DOHH2 (cell line): ENCODE measurements at regions not wholly inside any gene's neighbourhood (a gene's known extent, or its start where the extent isn't known, plus 50 kb on each side); places are given as distances from the start of the nearest gene placed in this dataset.

Experiments
- H3F3A ChIP-seq: fragments of 200-600 bp; sonication (generic), shearing (Covaris generic); 2 replicates; pipeline ENCODE4 v1.6.0; 2016; ENCODE audit warnings: antibody characterized with exemption, mild to moderate bottlenecking; ENCODE audit not compliant: control insufficient read depth, insufficient read depth
- H3K27ac ChIP-seq: fragments of 200-600 bp; sonication (generic); 2 replicates; pipeline ENCODE4 v1.5.1; 2014; ENCODE audit warnings: low read depth, mild to moderate bottlenecking, low read length, moderate library complexity
- H3K27me3 ChIP-seq: fragments of 200-600 bp; sonication (generic); 2 replicates; pipeline ENCODE4 v1.6.1; 2014; ENCODE audit warnings: mild to moderate bottlenecking, low read length, mixed read lengths; ENCODE audit not compliant: control insufficient read depth
- H3K36me3 ChIP-seq: fragments of 200-600 bp; sonication (generic); 2 replicates; pipeline ENCODE4 v1.6.1; 2014; ENCODE audit warnings: mild to moderate bottlenecking, low read length, moderate library complexity, mixed read lengths; ENCODE audit not compliant: control insufficient read depth
- H3K4me1 ChIP-seq: fragments of 200-600 bp; sonication (generic); 2 replicates; pipeline ENCODE4 v1.6.1; 2014; ENCODE audit warnings: mild to moderate bottlenecking, low read length, mixed read lengths; ENCODE audit not compliant: control insufficient read depth
- H3K4me2 ChIP-seq: fragments of 200-600 bp; sonication (generic); 2 replicates; pipeline ENCODE4 v1.6.0; 2014; ENCODE audit warnings: mild to moderate bottlenecking, low read length, moderate library complexity
- H3K4me3 ChIP-seq: fragments of 200-600 bp; sonication (generic); 2 replicates; pipeline ENCODE4 v1.5.1; 2014; ENCODE audit warnings: mild to moderate bottlenecking, low read length, mixed read lengths
- H3K79me2 ChIP-seq: fragments of 200-600 bp; sonication (generic); 2 replicates; pipeline ENCODE4 v1.6.1; 2014; ENCODE audit warnings: mild to moderate bottlenecking, low read length, mixed read lengths; ENCODE audit not compliant: control insufficient read depth
- H3K9me2 ChIP-seq: fragments of 200-600 bp; sonication (generic); replicated peaks from 2 replicates; pipeline ENCODE4 v1.6.1; 2014; ENCODE audit warnings: mild to moderate bottlenecking, low read length, mixed read lengths; ENCODE audit not compliant: control insufficient read depth
- H3K9me3 ChIP-seq: fragments of 200-600 bp; sonication (generic); 2 replicates; pipeline ENCODE4 v1.6.1; 2014; ENCODE audit warnings: antibody characterized with exemption, low read length, mixed read lengths; ENCODE audit not compliant: control insufficient read depth, insufficient read depth
- H4K20me1 ChIP-seq: fragments of 200-600 bp; sonication (generic); 2 replicates; pipeline ENCODE4 v1.6.0; 2014; ENCODE audit warnings: low read depth, mild to moderate bottlenecking, antibody characterized with exemption, low read length, moderate library complexity; ENCODE audit not compliant: control insufficient read depth, insufficient read depth
- EZH2phosphoT487 ChIP-seq: fragments of 200-600 bp; sonication (generic); IDR thresholded peaks from 2 replicates; pipeline ENCODE4 v1.6.1; 2017; ENCODE audit warnings: borderline replicate concordance, mild to moderate bottlenecking, antibody characterized with exemption, low read length, moderate library complexity, mixed read lengths
- TF ChIP-seq, protein P1 (sequence below): fragments of 200-600 bp; sonication (generic); IDR thresholded peaks from one replicate; pipeline ENCODE4 v1.5.1; 2014; ENCODE audit warnings: antibody characterized with exemption, mild to moderate bottlenecking, low read depth, low read length; ENCODE audit not compliant: poor library complexity, severe bottlenecking

GRCh38 chr4:181998398-181999295 lies 244.6 kb upstream of the TENM3 start:
- H3K9me3 ChIP-seq, result no peaks in the 10 kb centered on the region
- H4K20me1 ChIP-seq, result no peaks in the 10 kb centered on the region
- no peaks in the 10 kb centered on the region for H3F3A ChIP-seq
- no peaks in the 10 kb centered on the region for H3K36me3 ChIP-seq
- no peak overlapping the region for H3K4me2 ChIP-seq
- no peaks in the 10 kb centered on the region for H3K4me1 ChIP-seq
- H3K4me3 ChIP-seq, result no peak overlapping the region
- H3K27me3 ChIP-seq, result no peaks in the 10 kb centered on the region
- H3K9me2 ChIP-seq, result no peaks in the 10 kb centered on the region
- H3K27ac ChIP-seq, result no peak overlapping the region
- H3K79me2 ChIP-seq, result no peaks in the 10 kb centered on the region
- TF ChIP-seq EZH2phosphoT487, result no peak
- TF ChIP-seq, protein P1, sequence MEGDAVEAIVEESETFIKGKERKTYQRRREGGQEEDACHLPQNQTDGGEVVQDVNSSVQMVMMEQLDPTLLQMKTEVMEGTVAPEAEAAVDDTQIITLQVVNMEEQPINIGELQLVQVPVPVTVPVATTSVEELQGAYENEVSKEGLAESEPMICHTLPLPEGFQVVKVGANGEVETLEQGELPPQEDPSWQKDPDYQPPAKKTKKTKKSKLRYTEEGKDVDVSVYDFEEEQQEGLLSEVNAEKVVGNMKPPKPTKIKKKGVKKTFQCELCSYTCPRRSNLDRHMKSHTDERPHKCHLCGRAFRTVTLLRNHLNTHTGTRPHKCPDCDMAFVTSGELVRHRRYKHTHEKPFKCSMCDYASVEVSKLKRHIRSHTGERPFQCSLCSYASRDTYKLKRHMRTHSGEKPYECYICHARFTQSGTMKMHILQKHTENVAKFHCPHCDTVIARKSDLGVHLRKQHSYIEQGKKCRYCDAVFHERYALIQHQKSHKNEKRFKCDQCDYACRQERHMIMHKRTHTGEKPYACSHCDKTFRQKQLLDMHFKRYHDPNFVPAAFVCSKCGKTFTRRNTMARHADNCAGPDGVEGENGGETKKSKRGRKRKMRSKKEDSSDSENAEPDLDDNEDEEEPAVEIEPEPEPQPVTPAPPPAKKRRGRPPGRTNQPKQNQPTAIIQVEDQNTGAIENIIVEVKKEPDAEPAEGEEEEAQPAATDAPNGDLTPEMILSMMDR, result no peak

DNA sequence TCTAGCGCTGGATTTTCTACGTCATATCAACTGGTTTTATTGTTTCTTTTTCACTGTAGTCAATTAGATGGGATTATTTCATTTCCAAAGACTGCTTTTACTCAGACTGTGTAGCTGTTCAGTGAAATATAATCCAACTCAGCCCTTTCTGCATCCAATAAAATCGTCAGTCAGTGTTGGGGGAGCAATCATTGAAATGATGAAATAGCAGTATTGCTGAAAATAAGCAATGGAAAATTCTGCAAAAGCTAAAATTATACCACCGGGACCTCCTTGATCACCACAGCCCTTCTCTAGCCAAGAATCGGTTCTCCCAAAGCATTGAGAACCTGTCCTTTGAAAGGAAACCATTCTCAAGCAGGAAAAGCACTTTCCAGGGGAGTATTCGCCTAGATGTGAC lies 243.1 kb upstream of the TENM3 start:
- Histone ChIP-seq H3K9me2 (no peaks in the 10 kb centered on the region), H3K36me3 (no peaks in the 10 kb centered on the region), H3K79me2 (no peaks in the 10 kb centered on the region), H3K27ac (no peak overlapping the region), H3K4me1 (no peaks in the 10 kb centered on the region), H3K4me2 (no peak overlapping the region), H3F3A (no peaks in the 10 kb centered on the region), H3K27me3 (no peaks in the 10 kb centered on the region), H4K20me1 (no peaks in the 10 kb centered on the region), H3K4me3 (no peak overlapping the region), H3K9me3 (no peaks in the 10 kb centered on the region)
- TF ChIP-seq EZH2phosphoT487, result no peak
- TF ChIP-seq, protein P1, result no peak

DNA sequence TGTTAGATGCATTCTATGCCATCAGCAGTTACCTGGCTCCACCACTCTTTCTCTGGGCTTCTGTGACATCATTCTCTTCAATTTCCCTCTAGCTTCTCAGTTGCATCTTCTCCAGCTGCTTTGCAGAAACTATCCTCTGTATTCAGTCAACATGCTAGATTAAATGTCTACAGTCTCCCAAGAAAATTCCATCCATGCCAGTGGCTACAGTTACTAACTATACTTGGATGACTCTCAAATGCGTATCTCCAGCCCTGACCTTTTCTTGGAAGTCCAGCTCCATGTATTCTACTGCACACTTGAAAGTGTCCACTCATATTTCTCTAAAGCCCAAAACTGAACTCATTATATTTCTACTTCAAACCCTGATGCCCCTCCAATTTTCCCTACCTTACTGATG lies 232.3 kb upstream of the TENM3 start:
- H3F3A ChIP-seq, result no peaks in the 10 kb centered on the region
- no peaks in the 10 kb centered on the region for H3K36me3 ChIP-seq
- H4K20me1 ChIP-seq, result no peaks in the 10 kb centered on the region
- TF ChIP-seq, protein P1, result no peak
- no peak for TF ChIP-seq EZH2phosphoT487
- no peaks in the 10 kb centered on the region for H3K9me3 ChIP-seq
- H3K4me3 ChIP-seq, result no peak overlapping the region
- no peak overlapping the region for H3K27ac ChIP-seq
- H3K79me2 ChIP-seq, result no peaks in the 10 kb centered on the region
- no peaks in the 10 kb centered on the region for H3K4me1 ChIP-seq
- H3K4me2 ChIP-seq, result no peak overlapping the region
- H3K27me3 ChIP-seq, result no peaks in the 10 kb centered on the region
- H3K9me2 ChIP-seq, result no peaks in the 10 kb centered on the region
